SIG-M5 treated with dmso at 0.1 percent for 504 hours (cell line): ENCODE measurements at regions not wholly inside any gene's neighbourhood (a gene's known extent, or its start where the extent isn't known, plus 50 kb on each side); places are given as distances from the start of the nearest gene placed in this dataset.

Experiments
- DNase-seq: peaks from one replicate; lab custom pipeline; 2025; ENCODE audit not compliant: unreplicated experiment; lab: John Stamatoyannopoulos, UW

GRCh38 chr18:75810961-75811551 is 383.6 kb upstream of the SMIM21 start:
- no peak for DNase-seq

DNA sequence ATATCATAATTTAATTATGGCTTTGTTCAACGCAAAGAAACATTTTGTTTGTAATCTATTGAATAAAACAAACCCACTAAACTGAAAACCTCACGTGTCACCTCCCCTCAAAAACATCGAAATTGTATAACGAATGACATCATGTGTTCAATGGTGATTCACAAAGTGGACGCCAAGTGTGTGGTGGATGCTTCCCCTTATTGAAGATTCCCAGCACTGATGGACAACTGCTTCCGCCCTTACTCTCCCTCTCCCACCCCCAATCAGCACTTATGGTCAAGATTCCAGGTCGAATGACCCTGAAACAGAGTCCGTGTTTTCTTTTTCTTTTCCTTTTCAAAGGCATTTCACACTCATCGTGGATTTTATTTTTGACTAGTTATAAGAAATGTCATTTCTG is 383.0 kb upstream of the SMIM21 start:
- DNase-seq = no peak

DNA sequence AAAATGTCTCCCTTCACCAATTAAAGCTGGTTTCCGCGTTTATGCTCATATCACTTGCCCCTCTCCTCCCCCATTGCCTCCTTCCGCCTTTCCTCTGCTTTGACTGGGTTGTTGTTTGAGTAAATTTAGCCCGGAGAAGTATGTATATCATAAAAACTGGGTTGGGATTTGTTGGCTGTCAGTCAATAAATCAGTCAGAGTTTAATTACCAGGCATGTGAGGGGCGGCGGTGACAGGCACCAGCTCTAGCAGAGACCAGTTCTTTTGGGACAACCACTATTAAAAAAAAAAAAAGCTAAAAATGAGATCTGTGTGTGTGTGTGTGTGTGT is 382.4 kb upstream of the SMIM21 start:
- DNase-seq = no peak

DNA sequence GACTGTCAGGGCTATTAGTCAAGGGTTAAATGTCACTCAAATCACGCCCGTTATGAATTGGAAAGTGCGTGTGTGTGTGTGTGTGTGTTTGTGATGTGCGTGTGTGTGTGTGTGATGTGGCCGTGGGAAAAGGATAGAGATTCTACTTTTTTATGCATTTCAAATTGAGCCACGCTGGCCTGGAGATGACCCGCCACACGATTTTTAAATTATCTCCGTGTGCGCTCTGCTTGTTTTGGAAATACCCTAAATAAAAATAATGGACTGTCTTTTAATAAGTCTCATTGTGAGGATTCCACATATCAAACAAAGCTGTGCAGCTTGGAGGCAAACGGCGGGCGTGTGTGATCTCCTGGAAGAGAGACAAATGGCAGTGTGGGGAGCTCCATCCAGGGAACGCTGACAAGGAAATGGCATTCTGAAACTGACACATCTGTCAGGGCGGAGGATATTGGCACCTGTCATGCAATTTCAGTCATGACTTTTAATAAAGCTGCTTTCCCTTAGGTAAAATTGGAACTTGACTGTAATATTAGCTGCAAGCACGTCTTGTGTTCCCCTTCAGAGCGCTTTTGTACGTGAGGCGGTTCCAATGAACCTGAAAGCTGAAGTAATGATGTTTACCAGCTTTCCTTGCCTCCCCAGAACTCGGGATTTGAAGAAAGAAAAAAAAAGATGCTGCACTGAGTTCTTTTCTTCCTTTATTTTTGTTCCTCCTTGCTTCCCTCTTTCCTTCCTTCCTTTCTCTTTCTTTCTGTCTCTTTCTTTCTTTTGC is 381.8 kb upstream of the SMIM21 start:
- DNase-seq = no peak

DNA sequence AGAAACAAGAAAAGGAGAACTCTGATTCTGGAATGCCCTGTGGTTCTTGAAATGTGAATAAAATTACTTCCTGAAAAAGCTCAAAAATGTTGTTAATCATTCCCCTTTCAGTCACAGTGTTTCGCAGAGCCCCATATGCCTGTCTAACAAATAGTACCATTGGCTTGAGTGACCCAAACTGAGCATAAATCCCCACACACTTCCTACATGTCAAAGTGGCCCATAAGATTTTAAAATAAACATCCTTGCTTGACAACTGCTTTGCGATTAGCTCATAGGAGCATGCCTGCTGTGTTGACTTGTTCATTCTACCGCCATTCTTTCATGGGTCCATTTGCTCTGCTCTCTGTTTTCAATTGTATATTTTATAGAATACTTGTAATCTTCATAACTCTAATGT is 377.8 kb upstream of the SMIM21 start:
- no peak for DNase-seq

DNA sequence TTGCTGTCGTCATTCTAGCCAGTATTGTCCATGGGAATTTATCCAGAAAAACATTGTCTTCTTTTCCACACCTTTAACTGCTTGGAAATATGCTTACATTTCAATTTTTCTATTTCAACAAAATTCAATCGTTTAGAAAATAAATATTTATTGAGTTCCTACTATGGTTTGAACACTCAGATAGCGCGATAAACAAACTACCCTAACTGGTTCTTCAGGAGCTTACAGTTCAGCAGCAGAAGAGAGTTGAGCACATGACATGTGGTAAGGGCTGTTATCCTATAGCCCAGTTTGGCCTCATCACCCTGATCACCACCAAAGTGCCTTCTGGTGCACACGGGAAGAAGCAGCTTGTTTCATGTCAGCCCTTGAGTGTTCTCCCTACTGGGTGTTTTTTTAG is 375.2 kb upstream of the SMIM21 start:
- DNase-seq = no peak

GRCh38 chr18:75801178-75801577 is 373.7 kb upstream of the SMIM21 start:
- DNase-seq = no peak

GRCh38 chr18:75800331-75800648 is 372.8 kb upstream of the SMIM21 start:
- DNase-seq = no peak

GRCh38 chr18:75799449-75800330 is 372.2 kb upstream of the SMIM21 start:
- DNase-seq = no peak

- no peak for DNase-seq
Measured at GRCh38 chr18:75797046-75797445, 369.5 kb upstream of the SMIM21 start.

- DNase-seq = no peak
Measured at GRCh38 chr18:75790796-75791195, 363.3 kb upstream of the SMIM21 start.

DNA sequence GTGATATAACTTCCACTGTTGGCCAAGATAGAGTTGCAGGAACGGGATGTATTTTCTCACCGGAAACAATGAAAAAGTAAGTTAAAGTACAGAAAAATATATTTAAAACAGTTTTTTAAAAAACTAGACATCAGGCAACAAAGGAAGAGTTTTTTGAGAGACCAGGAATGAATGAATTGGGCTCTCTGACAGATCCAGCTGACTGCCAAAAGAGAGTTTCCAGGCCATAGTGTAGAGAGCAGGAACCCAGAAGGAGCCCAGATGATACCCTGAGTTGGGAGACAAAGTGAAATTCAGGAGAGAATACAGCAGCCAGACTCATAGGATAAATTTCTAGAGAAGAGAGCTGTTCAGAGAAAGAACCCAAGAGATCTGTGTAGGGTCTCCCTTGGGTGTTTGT is 362.6 kb upstream of the SMIM21 start:
- no peak for DNase-seq

DNA sequence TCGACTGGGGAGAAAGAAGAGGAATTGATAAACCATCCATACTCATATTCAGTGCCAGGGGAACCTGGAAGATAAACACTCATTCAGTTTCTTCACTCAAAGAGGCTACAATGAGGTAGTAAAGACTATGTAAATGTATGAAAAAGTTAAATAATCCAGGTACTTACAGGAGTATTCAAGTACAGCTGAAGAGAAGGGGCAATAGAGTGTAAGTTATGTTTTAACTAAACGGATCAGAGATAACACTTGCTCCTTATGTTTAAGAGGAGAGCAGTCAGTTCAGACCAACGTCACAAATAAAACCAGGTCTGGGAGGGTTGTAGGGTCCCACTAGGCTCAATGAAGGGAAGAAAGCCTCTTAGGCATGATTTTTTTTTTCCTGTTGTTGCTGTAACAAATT is 358.3 kb upstream of the SMIM21 start:
- DNase-seq = no peak

- DNase-seq = no peak
Measured at GRCh38 chr18:75785206-75785605, 357.7 kb upstream of the SMIM21 start.

DNA sequence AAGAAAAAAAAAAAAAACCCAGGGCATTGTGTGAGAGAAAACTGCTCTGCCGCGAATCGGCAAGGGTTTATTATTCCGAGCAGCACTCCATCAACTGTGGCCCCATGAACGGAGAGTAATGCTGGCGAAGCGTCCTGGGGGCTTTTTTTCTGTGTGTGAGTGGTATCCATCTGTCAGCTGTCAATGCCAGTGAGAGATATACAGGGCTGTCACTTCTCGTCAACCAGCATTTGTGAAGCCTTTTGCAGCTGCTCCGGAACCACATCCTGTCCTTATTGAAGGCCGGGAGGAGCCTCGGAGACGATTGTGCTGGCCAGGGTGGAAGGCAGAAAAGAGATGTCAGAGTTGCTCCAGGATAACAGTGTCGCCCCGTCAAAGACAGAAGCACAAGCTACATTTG is 356.9 kb upstream of the SMIM21 start:
- no peak for DNase-seq

GRCh38 chr18:75783566-75784281 is 356.2 kb upstream of the SMIM21 start:
- no peak for DNase-seq

GRCh38 chr18:75782826-75783225 is 355.3 kb upstream of the SMIM21 start:
- no peak for DNase-seq

GRCh38 chr18:75782204-75782603 is 354.7 kb upstream of the SMIM21 start:
- no peak for DNase-seq

- no peak for DNase-seq
Measured at GRCh38 chr18:75779910-75780309, 352.4 kb upstream of the SMIM21 start.

DNA sequence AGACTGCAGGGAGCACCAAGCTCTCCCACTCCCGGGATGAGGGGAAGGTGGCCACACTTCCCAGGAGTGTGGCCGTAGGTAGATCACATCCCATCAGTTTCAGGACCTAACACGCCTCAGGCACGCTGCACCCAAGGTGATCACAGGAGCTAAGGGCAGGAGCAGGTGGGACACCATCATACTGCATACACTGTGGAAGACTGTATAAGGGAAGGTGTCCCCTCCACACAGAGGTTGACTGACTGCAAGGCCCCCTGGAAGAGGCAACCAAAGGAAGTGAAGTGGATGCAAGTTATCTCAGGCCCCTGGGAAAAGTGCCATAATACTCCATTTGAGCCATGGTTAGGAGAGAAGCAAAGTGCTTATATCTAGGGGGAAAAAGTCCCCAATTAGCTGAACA is 351.9 kb upstream of the SMIM21 start:
- DNase-seq = no peak

- DNase-seq = no peak
Measured at GRCh38 chr18:75777630-75778029, 350.1 kb upstream of the SMIM21 start.

GRCh38 chr18:75775121-75775520 is 347.6 kb upstream of the SMIM21 start:
- no peak for DNase-seq
